Osteocyte (in vitro differentiated cells): ENCODE measurements at regions not wholly inside any gene's neighbourhood (a gene's known extent, or its start where the extent isn't known, plus 50 kb on each side); places are given as distances from the start of the nearest gene placed in this dataset.

Source experiments
- DNase-seq: peaks from one replicate; pipeline ENCODE4 v3.0.0; 2021; ENCODE audit warnings: mixed read lengths; ENCODE audit not compliant: unreplicated experiment; ENCODE audit errors: extremely low spot score
- H3K27ac Mint-ChIP-seq: one replicate; pipeline ENCODE4 v1.8.0; 2021; ENCODE audit warnings: mild to moderate bottlenecking, mixed read lengths; ENCODE audit not compliant: unreplicated experiment
- H3K27me3 Mint-ChIP-seq: one replicate; pipeline ENCODE4 v1.8.0; 2021; ENCODE audit warnings: mixed read lengths; ENCODE audit not compliant: unreplicated experiment
- H3K36me3 Mint-ChIP-seq: one replicate; pipeline ENCODE4 v1.8.0; 2021; ENCODE audit warnings: mixed read lengths; ENCODE audit not compliant: unreplicated experiment
- H3K4me1 Mint-ChIP-seq: one replicate; pipeline ENCODE4 v1.8.0; 2021; ENCODE audit warnings: mixed read lengths; ENCODE audit not compliant: unreplicated experiment
- H3K4me3 Mint-ChIP-seq: one replicate; pipeline ENCODE4 v1.8.0; 2021; ENCODE audit warnings: mild to moderate bottlenecking, moderate library complexity, mixed read lengths; ENCODE audit not compliant: unreplicated experiment
- H3K9me3 Mint-ChIP-seq: one replicate; pipeline ENCODE4 v1.8.0; 2021; ENCODE audit warnings: mixed read lengths; ENCODE audit not compliant: unreplicated experiment
- CTCF ChIP-seq: fragments of 200-600 bp; sonication (generic); IDR thresholded peaks from 2 replicates; pipeline ENCODE4 v1.5.0; 2021; ENCODE audit warnings: antibody characterized with exemption, mild to moderate bottlenecking, moderate library complexity

- Mint-ChIP-seq H3K4me3 (no peak overlapping the region), H3K36me3 (no peaks in the 10 kb centered on the region), H3K9me3 (no peaks in the 10 kb centered on the region), H3K27ac (no peak overlapping the region), H3K27me3 (no peaks in the 10 kb centered on the region), H3K4me1 (no peaks in the 10 kb centered on the region)
- no peak for DNase-seq
- no peak for TF ChIP-seq CTCF
These were observed 356.5 kb downstream of the MID1IP1 start for GRCh38 chrX:39157796-39158195.

- TF ChIP-seq CTCF: no peak
- no peak overlapping the region for H3K4me3 Mint-ChIP-seq
- no peaks in the 10 kb centered on the region for H3K4me1 Mint-ChIP-seq
- no peaks in the 10 kb centered on the region for H3K27me3 Mint-ChIP-seq
- DNase-seq: no peak
- H3K9me3 Mint-ChIP-seq: no peaks in the 10 kb centered on the region
- H3K36me3 Mint-ChIP-seq: no peaks in the 10 kb centered on the region
- no peak overlapping the region for H3K27ac Mint-ChIP-seq
These were observed 357.8 kb downstream of the MID1IP1 start for GRCh38 chrX:39158801-39159657.

DNA sequence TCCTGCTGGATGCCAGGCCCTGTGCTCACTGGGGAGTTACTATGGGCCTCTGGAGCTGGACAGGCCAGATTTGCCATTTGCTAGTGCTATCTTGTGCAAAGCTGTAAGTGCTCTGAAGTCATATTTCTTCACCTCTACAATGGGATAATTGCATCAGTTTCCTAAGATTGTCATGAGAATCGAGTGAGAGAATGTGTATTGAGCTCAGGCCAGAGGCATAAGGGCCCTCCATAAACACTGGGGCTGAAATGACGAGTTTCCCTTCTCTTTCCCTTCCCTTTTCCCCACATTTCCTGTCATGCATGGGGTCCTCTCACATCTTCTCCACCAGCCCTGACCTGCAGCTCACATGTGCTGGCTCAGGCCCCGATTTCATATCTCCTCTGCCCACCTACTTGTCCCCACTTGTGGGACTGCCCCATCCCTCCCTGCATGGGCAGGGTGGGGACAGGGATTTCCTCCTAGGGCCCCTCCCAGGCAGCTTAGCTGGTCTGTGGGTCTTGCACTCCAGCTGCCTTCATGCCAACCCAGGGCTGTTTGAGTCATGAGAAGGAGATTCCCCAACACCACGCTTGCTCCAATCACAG, 358.8 kb downstream of the MID1IP1 start:
- TF ChIP-seq CTCF: no peak
- Mint-ChIP-seq H3K27ac (no peak overlapping the region), H3K27me3 (no peaks in the 10 kb centered on the region)

GRCh38 chrX:39161611-39162255, 360.5 kb downstream of the MID1IP1 start:
- Mint-ChIP-seq H3K27ac (no peak overlapping the region), H3K9me3 (no peaks in the 10 kb centered on the region), H3K4me1 (no peaks in the 10 kb centered on the region), H3K36me3 (no peaks in the 10 kb centered on the region), H3K4me3 (no peak overlapping the region), H3K27me3 (no peaks in the 10 kb centered on the region)
- DNase-seq: no peak
- TF ChIP-seq CTCF: no peak

More for the DNA sequence above, 358.8 kb downstream of the MID1IP1 start:
- H3K4me1 Mint-ChIP-seq: no peaks in the 10 kb centered on the region
- H3K4me3 Mint-ChIP-seq: no peak overlapping the region
- DNase-seq: no peak
- no peaks in the 10 kb centered on the region for H3K9me3 Mint-ChIP-seq
- H3K36me3 Mint-ChIP-seq: no peaks in the 10 kb centered on the region

DNA sequence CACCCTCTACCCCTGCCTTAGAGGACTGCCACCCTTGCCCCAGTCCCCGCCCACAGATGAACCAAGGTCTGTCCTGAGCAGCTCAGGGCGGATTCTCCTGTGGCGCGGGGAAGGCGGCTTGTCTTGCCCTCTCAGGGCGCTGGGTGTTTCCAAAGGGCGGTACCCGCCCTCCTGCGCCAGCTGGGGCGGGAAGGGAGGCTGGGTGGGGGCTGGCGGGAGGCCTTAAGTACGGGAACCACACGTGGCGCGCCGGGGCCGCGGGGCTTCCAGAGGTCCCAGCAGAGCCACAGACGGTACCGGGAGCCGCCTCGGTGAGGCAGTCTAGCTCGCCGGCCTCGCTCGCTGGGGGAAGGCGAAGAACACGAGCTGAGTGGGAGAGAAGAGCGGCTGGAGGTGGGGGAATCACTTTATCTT, 361.1 kb downstream of the MID1IP1 start:
- H3K27ac Mint-ChIP-seq: no peak overlapping the region
- no peaks in the 10 kb centered on the region for H3K27me3 Mint-ChIP-seq
- no peaks in the 10 kb centered on the region for H3K9me3 Mint-ChIP-seq
- H3K4me1 Mint-ChIP-seq: no peaks in the 10 kb centered on the region
- TF ChIP-seq CTCF: no peak
- H3K4me3 Mint-ChIP-seq: no peak overlapping the region
- no peak for DNase-seq
- no peaks in the 10 kb centered on the region for H3K36me3 Mint-ChIP-seq
